ENCODE measurements at regions not wholly inside any gene's neighbourhood (a gene's known extent, or its start where the extent isn't known, plus 50 kb on each side); places are given as distances from the start of the nearest gene placed in this dataset.

GRCh38 chr4:186924723-186925122, 201.1 kb upstream of the FAT1 start:
- TF ChIP-seq ZNF274 (IDR thresholded peaks at IDR 0.05; ENCODE audit: low read depth, low read length) (no peak), YY1 (IDR thresholded peaks at IDR 0.05; ENCODE audit: insufficient read depth, insufficient read length) (no peak), SUZ12 (IDR thresholded peaks at IDR 0.05; ENCODE audit: extremely low read depth, insufficient read depth, insufficient read length) (no peak)

All from NT2/D1 (cell line).